AG10803 (cell line): ENCODE measurements at regions not wholly inside any gene's neighbourhood (a gene's known extent, or its start where the extent isn't known, plus 50 kb on each side); places are given as distances from the start of the nearest gene placed in this dataset.
"Not testable (repeated sequence)": the region's sequence is repeated elsewhere in the genome, so short reads cannot be mapped to it uniquely, and the experiment has no call there.

Experiments used
- DNase-seq: peaks from one replicate; pipeline ENCODE4 v3.0.0; 2010; ENCODE audit warnings: low read depth
- H3K4me3 ChIP-seq: 2 replicates; pipeline ENCODE4 v1.5.1; 2011; ENCODE audit warnings: mild to moderate bottlenecking, low read length, control low read depth
- TF ChIP-seq, protein P1 (sequence below): conservative IDR thresholded peaks from 2 replicates; pipeline ENCODE4 v1.5.1; 2011; ENCODE audit warnings: mild to moderate bottlenecking, low read length, control low read depth, inconsistent platforms

DNA sequence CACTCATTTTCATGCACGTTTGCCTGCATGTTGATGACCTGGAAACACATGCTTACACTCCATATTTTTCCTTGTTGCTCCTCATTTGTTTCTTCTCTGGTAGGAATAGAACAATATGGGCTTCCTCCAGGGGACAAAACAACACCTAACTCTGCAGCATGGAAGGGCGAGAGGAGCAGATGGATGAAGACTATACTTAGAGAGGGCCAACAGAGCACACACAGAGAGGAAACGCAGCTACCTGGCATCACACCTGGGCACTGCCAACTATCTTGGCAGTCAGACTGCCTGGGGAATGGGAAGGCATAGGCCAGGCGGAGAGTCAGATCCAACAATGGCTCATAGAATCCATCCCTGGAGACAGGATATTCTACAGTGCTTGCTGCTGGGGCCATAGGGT, 290.9 kb downstream of the CD83 start:
- TF ChIP-seq, protein P1, sequence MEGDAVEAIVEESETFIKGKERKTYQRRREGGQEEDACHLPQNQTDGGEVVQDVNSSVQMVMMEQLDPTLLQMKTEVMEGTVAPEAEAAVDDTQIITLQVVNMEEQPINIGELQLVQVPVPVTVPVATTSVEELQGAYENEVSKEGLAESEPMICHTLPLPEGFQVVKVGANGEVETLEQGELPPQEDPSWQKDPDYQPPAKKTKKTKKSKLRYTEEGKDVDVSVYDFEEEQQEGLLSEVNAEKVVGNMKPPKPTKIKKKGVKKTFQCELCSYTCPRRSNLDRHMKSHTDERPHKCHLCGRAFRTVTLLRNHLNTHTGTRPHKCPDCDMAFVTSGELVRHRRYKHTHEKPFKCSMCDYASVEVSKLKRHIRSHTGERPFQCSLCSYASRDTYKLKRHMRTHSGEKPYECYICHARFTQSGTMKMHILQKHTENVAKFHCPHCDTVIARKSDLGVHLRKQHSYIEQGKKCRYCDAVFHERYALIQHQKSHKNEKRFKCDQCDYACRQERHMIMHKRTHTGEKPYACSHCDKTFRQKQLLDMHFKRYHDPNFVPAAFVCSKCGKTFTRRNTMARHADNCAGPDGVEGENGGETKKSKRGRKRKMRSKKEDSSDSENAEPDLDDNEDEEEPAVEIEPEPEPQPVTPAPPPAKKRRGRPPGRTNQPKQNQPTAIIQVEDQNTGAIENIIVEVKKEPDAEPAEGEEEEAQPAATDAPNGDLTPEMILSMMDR, result no peak
- DNase-seq, result no peak
- H3K4me3 ChIP-seq, result no peak overlapping the region

DNA sequence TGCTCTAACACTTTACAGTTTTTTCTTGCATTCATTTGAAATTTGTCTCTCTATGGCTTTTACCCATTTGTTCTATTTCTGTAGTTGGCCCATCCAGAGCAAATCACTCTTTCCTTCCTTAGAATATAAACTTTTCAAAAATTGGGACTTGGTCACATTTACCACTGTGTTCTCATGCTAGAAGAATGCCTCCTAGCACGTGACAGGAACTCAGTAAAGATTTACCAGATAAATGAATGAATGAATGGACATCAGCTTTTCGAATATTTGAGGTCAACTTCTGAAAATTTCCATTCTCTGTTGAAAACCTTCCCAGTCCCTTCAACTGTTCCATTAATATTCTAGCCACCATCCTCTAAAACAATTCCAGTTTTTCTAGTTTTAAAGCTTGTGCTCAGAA, 294.5 kb downstream of the CD83 start:
- no peak for DNase-seq
- no peak overlapping the region for H3K4me3 ChIP-seq
- TF ChIP-seq, protein P1, result no peak

DNA sequence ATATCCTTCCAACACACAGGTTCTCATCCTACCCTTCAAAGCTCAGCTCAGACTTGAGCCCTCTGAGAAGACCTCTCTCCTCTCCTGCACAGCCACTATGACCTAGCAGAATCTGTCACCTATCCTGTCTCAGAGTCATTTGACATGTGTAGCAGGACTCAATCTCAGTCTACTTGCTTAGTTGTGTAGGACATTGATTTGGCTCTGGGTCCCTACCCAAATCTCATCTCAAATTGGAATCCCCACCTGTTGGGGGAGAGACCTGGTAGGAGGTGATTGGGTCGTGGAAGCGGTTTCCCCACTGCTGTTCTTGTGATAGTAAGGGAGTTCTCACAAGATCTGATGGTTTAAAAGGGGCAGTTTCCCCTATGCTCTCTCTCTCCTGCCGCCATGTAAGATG, 297.9 kb downstream of the CD83 start:
- H3K4me3 ChIP-seq, result no peak overlapping the region
- TF ChIP-seq, protein P1, result no peak
- DNase-seq, result no peak

DNA sequence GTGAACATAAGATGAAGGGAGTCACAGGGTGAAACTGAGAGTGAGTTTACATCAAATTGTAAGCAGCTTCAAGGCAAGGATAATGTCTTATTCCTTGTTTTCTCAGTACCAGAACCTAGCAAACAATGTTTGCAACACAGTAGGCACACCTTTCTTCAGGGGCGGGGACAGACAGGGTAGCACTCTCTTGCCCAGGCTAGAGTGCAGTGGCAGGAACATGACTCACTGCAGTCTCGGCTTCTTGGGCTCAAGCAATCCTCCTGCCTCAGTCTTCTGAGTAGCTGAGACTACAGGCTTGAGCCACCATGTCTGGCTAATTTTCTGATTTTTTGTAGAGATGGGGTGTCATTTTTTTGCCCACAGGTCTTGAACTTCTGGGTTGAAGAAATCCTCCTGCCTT, 299.8 kb downstream of the CD83 start:
- no peak overlapping the region for H3K4me3 ChIP-seq
- DNase-seq, result no peak
- TF ChIP-seq, protein P1, result no peak

DNA sequence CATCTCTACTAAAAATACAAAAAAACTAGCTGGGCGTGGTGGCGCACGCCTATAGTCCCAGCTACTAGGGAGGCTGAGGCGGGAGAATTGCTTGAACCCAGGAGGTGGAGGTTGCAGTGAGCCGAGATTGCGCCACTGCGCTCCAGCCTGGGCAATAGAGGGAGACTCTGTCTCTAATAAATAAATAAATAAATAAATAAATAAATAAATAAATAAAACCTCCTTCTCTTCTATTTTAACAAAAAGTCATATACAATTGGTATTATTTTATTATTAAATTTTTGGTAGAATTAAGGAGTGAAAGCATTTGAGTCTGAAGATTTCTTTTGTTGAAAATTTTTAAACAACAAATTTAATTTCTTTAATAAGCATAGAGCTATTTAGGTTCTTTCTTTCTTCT, 301.7 kb downstream of the CD83 start:
- H3K4me3 ChIP-seq, DNase-seq: not testable (repeated sequence)

DNA sequence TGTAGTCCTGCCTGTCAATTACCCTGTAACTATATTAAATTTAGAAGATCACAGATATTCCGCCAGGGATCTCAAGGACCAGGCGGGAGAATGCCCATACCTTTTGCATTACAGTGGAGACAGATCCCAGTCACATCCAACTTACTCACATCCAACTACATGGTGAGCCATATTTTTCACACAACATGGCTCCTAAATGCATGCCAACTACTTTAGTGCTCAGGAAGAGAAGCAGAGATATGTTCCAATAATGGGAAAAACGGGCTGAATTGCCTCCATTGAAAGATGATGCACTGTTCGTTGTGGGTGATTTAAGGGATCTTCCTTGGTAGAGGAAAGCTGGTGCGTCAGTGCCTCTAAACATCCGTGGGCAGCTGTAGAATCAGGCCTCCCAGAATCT, 304.5 kb downstream of the CD83 start:
- H3K4me3 ChIP-seq, result no peak overlapping the region
- TF ChIP-seq, protein P1, result no peak
- no peak for DNase-seq

DNA sequence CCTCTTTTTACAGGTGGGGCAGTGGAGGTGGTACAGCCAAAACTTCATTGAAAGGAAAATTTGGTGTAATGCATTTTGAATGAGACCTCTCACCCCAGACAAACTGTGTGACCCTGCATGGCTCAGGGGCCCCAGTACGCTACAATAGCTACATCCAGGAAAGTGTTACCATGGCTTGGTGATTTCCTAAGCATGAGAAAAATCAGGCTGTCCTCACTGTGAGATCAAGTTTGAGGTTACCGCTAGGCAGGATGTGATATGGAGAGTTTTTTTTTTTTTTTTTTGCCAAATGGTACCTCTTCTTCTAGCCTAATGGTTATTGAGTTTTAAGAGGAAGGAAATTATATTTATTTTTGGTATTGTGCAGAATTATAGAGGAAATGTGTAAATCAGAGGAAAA, 305.3 kb downstream of the CD83 start:
- DNase-seq, result no peak
- TF ChIP-seq, protein P1, result no peak
- H3K4me3 ChIP-seq, result no peak overlapping the region

DNA sequence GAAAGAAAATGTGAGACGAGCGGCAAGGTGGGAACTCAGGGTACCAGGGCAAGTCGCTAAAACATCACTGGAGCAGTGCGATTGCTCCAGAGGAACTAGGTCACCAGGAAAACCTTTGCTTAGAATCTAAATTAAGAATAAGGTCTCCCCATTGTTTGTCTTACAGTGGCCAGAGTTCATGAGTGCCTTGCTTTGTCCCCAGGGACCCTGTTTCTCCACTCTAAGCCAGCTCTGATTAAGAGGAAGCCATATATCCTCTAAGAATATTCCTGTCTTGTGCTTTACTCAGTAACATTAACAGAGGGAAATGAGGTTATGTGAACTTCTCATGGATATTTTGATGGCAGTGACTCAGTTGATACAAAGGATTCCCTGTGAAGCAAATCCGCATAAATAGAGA, 305.8 kb downstream of the CD83 start:
- DNase-seq, result no peak
- TF ChIP-seq, protein P1, result no peak

More for the DNA sequence above, 305.8 kb downstream of the CD83 start:
- H3K4me3 ChIP-seq, result no peak overlapping the region
